Activated naive CD8-positive, alpha-beta T cell (primary cell): ENCODE measurements at regions not wholly inside any gene's neighbourhood (a gene's known extent, or its start where the extent isn't known, plus 50 kb on each side); places are given as distances from the start of the nearest gene placed in this dataset.

Experiments
- H3K27ac Mint-ChIP-seq: one replicate; pipeline ENCODE4 v1.8.0; 2021; ENCODE audit warnings: mixed read lengths
- H3K27me3 Mint-ChIP-seq: one replicate; pipeline ENCODE4 v1.8.0; 2021; ENCODE audit warnings: mixed read lengths
- H3K36me3 Mint-ChIP-seq: one replicate; pipeline ENCODE4 v1.8.0; 2021; ENCODE audit warnings: mixed read lengths
- H3K4me1 Mint-ChIP-seq: one replicate; pipeline ENCODE4 v1.8.0; 2021; ENCODE audit warnings: low read depth, mixed read lengths
- H3K4me3 Mint-ChIP-seq: one replicate; pipeline ENCODE4 v1.8.0; 2021; ENCODE audit warnings: mild to moderate bottlenecking, mixed read lengths
- H3K9me3 Mint-ChIP-seq: one replicate; pipeline ENCODE4 v1.8.0; 2021; ENCODE audit warnings: low read depth, mixed read lengths

- Mint-ChIP-seq H3K4me3 (no peak overlapping the region), H3K4me1 (no peaks in the 10 kb centered on the region)
Observed at GRCh38 chr7:41163991-41164390, 538.9 kb downstream of the INHBA start.

GRCh38 chr7:41162612-41163011, 540.3 kb downstream of the INHBA start:
- Mint-ChIP-seq H3K36me3 (no peaks in the 10 kb centered on the region), H3K4me1 (no peaks in the 10 kb centered on the region), H3K27ac (no peak overlapping the region), H3K4me3 (no peak overlapping the region), H3K9me3 (no peaks in the 10 kb centered on the region), H3K27me3 (no peaks in the 10 kb centered on the region)

More at GRCh38 chr7:41163991-41164390, 538.9 kb downstream of the INHBA start:
- Mint-ChIP-seq H3K36me3 (no peaks in the 10 kb centered on the region), H3K27me3 (no peaks in the 10 kb centered on the region), H3K9me3 (no peaks in the 10 kb centered on the region), H3K27ac (no peak overlapping the region)

- Mint-ChIP-seq H3K4me3 (no peak overlapping the region), H3K27ac (no peak overlapping the region), H3K36me3 (no peaks in the 10 kb centered on the region), H3K4me1 (no peaks in the 10 kb centered on the region), H3K27me3 (no peaks in the 10 kb centered on the region), H3K9me3 (no peaks in the 10 kb centered on the region)
Observed at GRCh38 chr7:41161041-41161587, 541.8 kb downstream of the INHBA start.

GRCh38 chr7:41156268-41156667, 546.6 kb downstream of the INHBA start:
- H3K27ac Mint-ChIP-seq: no peak overlapping the region
- H3K36me3 Mint-ChIP-seq: no peaks in the 10 kb centered on the region
- peaks cover 2% of the 10 kb centered on the region for H3K27me3 Mint-ChIP-seq
- H3K4me1 Mint-ChIP-seq: no peaks in the 10 kb centered on the region
- no peaks in the 10 kb centered on the region for H3K9me3 Mint-ChIP-seq
- no peak overlapping the region for H3K4me3 Mint-ChIP-seq

- no peaks in the 10 kb centered on the region for H3K36me3 Mint-ChIP-seq
- peaks cover 2% of the 10 kb centered on the region for H3K27me3 Mint-ChIP-seq
- H3K27ac Mint-ChIP-seq: no peak overlapping the region
Observed at GRCh38 chr7:41153268-41153667, 549.6 kb downstream of the INHBA start.

GRCh38 chr7:41152179-41152678, 550.7 kb downstream of the INHBA start:
- H3K4me1 Mint-ChIP-seq: no peaks in the 10 kb centered on the region
- no peaks in the 10 kb centered on the region for H3K36me3 Mint-ChIP-seq
- no peaks in the 10 kb centered on the region for H3K9me3 Mint-ChIP-seq
- H3K27ac Mint-ChIP-seq: no peak overlapping the region
- H3K27me3 Mint-ChIP-seq: peaks cover 2% of the 10 kb centered on the region
- H3K4me3 Mint-ChIP-seq: no peak overlapping the region

More at GRCh38 chr7:41153268-41153667, 549.6 kb downstream of the INHBA start:
- Mint-ChIP-seq H3K4me1 (no peaks in the 10 kb centered on the region), H3K9me3 (no peaks in the 10 kb centered on the region), H3K4me3 (no peak overlapping the region)

- Mint-ChIP-seq H3K27ac (no peak overlapping the region), H3K9me3 (no peaks in the 10 kb centered on the region), H3K4me1 (no peaks in the 10 kb centered on the region), H3K36me3 (no peaks in the 10 kb centered on the region), H3K27me3 (no peaks in the 10 kb centered on the region), H3K4me3 (no peak overlapping the region)
Observed at GRCh38 chr7:41149576-41149975, 553.3 kb downstream of the INHBA start.

- Mint-ChIP-seq H3K9me3 (no peaks in the 10 kb centered on the region), H3K36me3 (no peaks in the 10 kb centered on the region), H3K27ac (no peak overlapping the region), H3K27me3 (no peaks in the 10 kb centered on the region), H3K4me3 (no peak overlapping the region), H3K4me1 (no peaks in the 10 kb centered on the region)
Observed at GRCh38 chr7:41148521-41148951, 554.4 kb downstream of the INHBA start.

GRCh38 chr7:41147606-41148485, 555.0 kb downstream of the INHBA start:
- Mint-ChIP-seq H3K4me3 (no peak overlapping the region), H3K9me3 (no peaks in the 10 kb centered on the region), H3K36me3 (no peaks in the 10 kb centered on the region), H3K27me3 (no peaks in the 10 kb centered on the region), H3K27ac (no peak overlapping the region), H3K4me1 (no peaks in the 10 kb centered on the region)

- H3K27ac Mint-ChIP-seq: no peak overlapping the region
- H3K27me3 Mint-ChIP-seq: no peaks in the 10 kb centered on the region
- H3K9me3 Mint-ChIP-seq: no peaks in the 10 kb centered on the region
- H3K4me3 Mint-ChIP-seq: no peak overlapping the region
- H3K4me1 Mint-ChIP-seq: no peaks in the 10 kb centered on the region
- H3K36me3 Mint-ChIP-seq: no peaks in the 10 kb centered on the region
Observed at GRCh38 chr7:41146429-41146828, 556.5 kb downstream of the INHBA start.

GRCh38 chr7:41145656-41146055, 557.2 kb downstream of the INHBA start:
- no peaks in the 10 kb centered on the region for H3K4me1 Mint-ChIP-seq
- no peaks in the 10 kb centered on the region for H3K27me3 Mint-ChIP-seq
- no peaks in the 10 kb centered on the region for H3K36me3 Mint-ChIP-seq
- H3K4me3 Mint-ChIP-seq: no peak overlapping the region
- H3K27ac Mint-ChIP-seq: no peak overlapping the region
- H3K9me3 Mint-ChIP-seq: no peaks in the 10 kb centered on the region

- H3K4me1 Mint-ChIP-seq: no peaks in the 10 kb centered on the region
- H3K9me3 Mint-ChIP-seq: no peaks in the 10 kb centered on the region
- no peak overlapping the region for H3K4me3 Mint-ChIP-seq
- no peaks in the 10 kb centered on the region for H3K27me3 Mint-ChIP-seq
- no peaks in the 10 kb centered on the region for H3K36me3 Mint-ChIP-seq
- no peak overlapping the region for H3K27ac Mint-ChIP-seq
Observed at GRCh38 chr7:41142904-41143473, 559.9 kb downstream of the INHBA start.

GRCh38 chr7:41139789-41140188, 563.1 kb downstream of the INHBA start:
- Mint-ChIP-seq H3K27ac (no peak overlapping the region), H3K4me3 (no peak overlapping the region), H3K4me1 (no peaks in the 10 kb centered on the region), H3K9me3 (no peaks in the 10 kb centered on the region), H3K27me3 (no peaks in the 10 kb centered on the region), H3K36me3 (no peaks in the 10 kb centered on the region)

GRCh38 chr7:41136551-41136950, 566.3 kb downstream of the INHBA start:
- H3K27ac Mint-ChIP-seq: no peak overlapping the region
- H3K36me3 Mint-ChIP-seq: no peaks in the 10 kb centered on the region
- no peaks in the 10 kb centered on the region for H3K27me3 Mint-ChIP-seq
- H3K4me1 Mint-ChIP-seq: no peaks in the 10 kb centered on the region
- no peaks in the 10 kb centered on the region for H3K9me3 Mint-ChIP-seq
- H3K4me3 Mint-ChIP-seq: no peak overlapping the region

- Mint-ChIP-seq H3K27ac (no peak overlapping the region), H3K9me3 (no peaks in the 10 kb centered on the region), H3K4me1 (no peaks in the 10 kb centered on the region), H3K36me3 (no peaks in the 10 kb centered on the region), H3K4me3 (no peak overlapping the region), H3K27me3 (no peaks in the 10 kb centered on the region)
Observed at GRCh38 chr7:41135511-41135910, 567.4 kb downstream of the INHBA start.
